ENCODE measurements at regions not wholly inside any gene's neighbourhood (a gene's known extent, or its start where the extent isn't known, plus 50 kb on each side); places are given as distances from the start of the nearest gene placed in this dataset.
"Not testable (repeated sequence)": the region's sequence is repeated elsewhere in the genome, so short reads cannot be mapped to it uniquely, and the experiment has no call there.

DNA sequence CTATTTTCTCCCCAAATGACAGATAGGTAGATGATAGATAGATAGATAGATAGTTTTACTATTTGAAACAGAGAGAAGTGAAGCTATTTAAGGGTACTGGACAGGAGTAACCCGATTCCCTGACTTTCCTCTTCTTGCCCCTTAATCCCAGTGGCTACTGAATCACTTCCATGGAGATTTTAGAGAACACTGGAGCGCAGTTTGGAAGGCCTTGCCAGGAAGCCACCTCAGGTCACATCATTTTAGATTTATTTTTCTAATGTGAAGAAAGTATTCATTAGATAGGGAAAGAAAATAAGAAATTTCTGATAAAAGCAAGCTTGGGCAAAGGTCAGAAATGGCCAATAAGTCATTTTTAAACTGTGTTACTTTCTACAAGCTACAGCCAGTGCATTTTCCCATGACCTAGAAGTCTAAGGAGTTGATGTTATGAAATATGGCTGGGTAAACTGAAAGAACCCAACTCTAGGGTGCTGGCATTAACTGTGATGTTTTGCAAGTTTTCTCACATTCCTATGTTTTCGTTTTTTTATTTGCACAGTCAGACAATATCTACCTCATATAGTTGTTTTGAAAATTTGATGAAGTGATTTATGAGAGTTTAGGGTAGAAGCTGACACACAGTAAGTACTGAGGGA, 544.7 kb upstream of the PTGER4 start:
- no peak for DNase-seq

DNA sequence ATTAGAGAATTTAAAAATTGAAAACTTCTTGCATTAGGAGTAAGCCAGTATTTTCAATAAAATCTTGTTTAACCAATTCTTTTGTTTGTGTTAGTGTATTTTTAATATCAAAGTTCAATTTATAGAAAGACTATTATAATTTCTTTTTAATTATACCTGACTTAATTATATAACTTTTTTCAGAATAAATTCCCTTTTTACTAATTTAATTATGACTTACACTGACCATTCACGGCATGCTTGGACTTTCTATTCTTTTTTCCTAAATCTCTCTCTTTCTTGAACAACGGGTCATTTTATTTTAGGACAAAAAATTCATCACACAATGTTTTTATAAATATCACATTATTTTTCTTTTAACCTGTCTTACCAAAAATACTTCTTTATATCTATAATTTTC, 555.3 kb upstream of the PTGER4 start:
- no peak for DNase-seq

DNA sequence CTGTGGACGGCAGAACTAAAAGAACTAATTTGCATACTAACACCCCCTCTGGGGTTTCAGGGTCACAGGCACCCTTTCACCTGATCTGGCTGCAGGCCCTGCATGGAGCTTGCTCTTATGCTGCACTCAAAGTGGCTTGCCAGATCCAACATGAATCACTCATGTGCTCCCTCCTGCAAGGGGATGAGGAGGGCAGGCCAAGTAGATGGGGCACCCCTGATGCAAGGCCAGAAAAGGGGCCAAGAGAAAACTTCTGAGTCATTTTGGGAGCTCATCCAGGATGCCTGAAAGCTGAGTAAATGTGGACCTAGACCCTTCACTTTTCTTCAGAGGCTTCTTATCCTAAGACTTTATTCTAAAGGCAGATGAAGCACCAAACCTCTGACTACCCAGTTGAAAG, 558.5 kb upstream of the PTGER4 start:
- no peak for DNase-seq

DNA sequence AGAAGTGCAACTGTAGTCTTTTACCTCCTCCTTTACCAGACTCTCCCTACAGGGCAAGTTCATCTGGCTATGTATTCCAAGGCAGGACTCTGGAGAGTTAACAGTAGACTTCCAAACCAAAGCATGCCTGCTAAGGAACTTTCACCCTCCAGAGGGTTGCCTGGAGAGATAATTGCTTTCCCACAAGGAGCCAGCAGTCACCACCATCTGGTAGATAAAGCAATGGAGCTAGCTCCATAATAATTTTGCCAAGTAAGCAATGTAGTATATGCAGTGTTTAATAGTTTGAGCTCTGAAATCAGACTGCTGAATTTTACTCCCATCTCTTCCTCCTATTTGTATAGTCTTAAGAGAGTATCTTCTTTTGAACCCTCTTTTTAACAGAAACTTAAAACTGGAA, 566.8 kb upstream of the PTGER4 start:
- no peak for DNase-seq

DNA sequence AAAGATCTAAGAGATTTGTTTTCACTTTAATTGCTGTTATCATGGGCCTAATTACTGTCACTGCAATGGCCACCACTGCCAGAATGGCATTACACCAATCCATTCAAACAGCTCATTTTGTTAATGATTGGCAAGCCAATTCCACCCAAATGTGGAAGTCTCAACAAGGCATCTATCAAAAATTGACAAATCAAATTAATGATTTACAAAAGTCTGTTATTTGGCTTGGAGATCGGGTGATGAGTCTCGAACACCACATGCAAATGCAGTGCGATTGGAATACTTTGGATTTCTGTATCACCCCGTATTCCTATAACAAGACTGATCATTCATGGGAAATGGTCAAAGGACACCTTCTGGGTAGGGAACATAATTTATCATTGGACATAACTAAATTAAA, 568.7 kb upstream of the PTGER4 start:
- DNase-seq: not testable (repeated sequence)

DNA sequence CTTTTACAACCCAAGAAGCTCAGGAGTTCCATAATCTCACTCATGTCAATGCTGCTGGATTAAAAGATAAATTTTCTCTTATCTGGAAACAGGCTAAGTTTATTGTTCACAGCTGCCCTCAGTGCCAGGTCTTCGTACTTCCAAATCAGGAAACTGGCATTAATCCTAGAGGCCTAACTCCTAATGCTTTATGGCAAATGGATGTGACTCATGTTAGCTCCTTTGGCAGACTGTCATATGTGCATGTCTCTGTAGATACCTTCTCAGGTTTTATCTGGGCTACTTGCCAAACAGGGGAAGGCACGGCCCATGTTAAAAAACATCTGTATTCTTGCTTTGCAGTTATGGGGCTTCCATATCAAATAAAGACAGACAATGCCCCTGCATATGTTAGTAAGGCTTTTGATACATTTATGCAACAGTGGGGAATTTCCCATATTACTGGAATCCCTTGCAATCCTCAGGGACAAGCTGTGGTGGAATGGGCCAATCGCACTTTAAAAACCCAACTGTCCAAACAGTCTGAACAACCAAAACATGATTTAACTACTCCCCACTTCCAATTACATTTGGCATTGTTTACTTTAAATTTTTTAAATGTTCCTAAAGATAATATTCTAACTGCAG, 570.8 kb upstream of the PTGER4 start:
- DNase-seq: not testable (repeated sequence)

DNA sequence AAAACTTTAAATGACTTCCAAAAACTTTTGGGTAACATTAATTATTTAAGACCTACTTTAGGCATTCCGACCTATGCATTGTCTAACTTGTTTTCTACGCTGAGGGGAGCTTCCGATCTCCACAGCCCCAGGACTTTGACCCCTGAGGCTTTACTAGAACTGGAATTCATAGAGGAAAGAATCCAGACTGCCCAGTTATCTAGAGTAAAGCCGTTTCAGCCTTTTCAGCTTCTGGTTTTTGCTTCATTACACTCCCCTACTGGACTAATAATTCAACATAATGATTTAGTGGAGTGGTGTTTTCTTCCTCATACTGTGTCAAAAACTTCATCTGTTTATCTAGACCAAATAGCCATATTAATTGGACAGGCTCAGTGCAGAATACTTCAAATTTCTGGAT, 571.9 kb upstream of the PTGER4 start:
- DNase-seq: not testable (repeated sequence)

DNA sequence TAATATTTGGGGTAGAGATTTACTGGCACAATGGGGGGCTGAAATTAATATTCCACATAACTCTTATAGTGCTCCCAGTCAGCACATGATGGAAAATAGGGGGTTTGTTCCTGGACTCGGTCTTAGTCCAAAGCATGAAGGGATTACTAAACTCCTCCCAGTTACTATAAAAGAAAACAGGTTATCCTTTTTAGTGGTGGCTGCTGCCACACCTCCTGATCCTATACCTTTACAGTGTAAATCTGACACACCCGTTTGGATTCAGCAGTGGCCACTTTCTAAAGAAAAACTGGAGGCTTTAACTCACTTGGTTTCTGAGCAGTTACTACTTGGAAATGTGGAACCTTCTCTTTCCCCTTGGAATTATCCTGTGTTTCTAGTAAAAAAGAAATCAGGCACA, 572.9 kb upstream of the PTGER4 start:
- no peak for DNase-seq

DNA sequence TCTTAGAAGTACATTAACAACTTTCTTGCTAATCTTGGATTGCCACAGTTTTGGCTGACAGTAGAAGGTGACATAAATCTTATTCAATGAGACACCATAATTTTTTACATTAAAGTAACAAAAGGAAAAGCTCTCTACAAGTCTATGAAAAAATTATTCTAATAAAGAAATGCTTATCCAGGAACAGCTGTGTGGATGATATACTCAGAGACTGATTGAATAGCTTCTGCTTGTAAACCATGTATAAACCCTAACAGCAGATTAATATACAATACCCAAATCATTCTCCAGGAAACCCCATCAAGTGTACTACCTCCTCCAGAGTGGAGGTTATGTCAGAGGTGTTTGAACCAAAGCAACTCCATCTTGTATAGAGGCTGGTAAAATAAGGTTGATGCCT, 581.4 kb upstream of the PTGER4 start:
- no peak for DNase-seq

DNA sequence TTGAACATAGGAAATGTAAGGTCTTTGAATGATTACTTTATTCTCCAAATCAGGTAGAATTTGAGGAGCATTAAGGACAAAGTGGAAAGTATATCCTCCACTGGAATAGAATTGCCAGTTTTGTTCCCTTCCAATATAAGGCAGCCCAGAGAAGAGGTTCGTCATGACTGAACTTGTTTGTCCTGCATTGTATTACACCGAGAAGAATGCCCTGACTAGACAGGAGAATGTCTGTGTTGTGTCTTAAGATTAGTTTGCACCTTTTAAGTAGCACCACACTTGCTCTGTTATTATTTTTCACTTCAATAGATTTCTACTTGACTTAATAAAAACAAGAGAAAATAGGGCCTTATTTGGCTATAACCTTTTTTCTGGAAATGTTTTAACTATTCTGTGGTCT, 586.2 kb upstream of the PTGER4 start:
- no peak for DNase-seq

DNA sequence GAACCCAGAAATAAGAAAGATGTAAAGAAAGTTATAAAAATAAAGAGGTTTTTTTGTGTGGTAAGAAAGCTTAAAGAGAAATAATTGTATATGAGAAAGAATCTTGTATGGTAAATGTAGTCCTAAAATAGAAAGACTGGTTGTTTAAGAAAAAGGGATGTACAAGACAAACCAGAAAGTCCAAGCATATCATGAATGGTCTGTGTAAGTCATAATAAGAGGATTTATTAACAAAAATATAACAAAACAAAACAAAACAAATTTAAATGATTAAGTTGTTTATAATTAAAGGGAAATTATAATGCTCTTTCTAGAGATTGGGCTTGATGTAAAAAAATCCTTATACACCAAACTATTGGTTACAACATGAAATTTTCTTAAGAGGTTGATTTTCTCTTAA, 590.4 kb upstream of the PTGER4 start:
- DNase-seq: no peak

DNA sequence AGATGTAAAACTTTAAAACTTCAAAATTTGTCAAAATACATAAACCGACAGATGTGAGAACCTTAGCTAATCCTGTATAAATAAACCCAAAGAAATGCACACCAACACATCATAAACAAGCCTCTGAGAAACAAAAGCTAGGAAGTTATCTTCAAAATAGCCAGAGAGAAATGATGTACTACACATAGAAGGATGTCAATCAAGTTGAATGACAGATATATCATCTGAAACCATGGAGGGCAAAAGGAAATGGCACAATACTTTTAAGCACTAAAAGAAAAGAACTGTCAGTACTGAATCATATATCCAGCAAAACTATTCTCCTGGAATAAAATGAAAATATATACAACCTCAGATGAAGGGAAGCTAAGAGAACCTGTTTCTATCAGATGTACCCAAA, 595.1 kb upstream of the PTGER4 start:
- DNase-seq: no peak

DNA sequence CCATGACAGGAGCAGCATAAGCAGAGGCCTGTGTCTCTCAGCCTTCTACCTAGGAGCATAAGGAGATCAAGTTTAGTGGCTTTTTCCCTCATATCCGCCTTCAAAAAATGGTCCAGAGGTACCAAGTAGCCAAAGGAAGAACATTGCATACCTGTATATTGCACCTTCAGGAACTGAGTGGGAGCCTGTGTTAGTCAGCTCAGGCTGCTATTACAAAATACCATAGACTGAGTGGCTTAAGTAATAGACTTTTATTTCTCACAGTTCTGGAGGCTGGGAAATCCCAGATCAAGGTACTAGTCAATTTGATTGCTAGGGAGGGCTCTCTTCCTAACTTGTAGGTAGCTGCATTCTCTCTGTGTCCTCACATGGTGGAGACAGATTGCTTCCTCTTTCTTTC, 597.4 kb upstream of the PTGER4 start:
- no peak for DNase-seq

DNA sequence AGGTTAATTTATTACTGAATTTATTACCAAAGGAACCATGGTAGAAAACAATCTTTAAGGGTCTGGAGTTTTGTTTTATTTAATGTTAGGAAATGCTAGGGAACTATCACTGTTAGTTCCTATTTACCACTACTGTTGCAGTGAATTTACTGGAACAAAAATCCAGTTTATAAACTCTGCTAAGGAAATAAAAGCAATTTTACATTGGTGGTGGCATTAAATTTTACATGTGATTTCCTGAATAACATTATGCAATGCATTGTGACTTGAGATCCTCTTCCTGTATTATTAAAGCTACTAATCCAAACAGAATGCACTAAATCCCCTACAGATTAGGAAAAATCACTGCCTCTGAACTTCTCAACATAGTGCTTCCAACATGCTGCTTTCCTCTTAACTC, 599.5 kb upstream of the PTGER4 start:
- DNase-seq: peak in 2 of 4 experiments; percentile 5 to 10

DNA sequence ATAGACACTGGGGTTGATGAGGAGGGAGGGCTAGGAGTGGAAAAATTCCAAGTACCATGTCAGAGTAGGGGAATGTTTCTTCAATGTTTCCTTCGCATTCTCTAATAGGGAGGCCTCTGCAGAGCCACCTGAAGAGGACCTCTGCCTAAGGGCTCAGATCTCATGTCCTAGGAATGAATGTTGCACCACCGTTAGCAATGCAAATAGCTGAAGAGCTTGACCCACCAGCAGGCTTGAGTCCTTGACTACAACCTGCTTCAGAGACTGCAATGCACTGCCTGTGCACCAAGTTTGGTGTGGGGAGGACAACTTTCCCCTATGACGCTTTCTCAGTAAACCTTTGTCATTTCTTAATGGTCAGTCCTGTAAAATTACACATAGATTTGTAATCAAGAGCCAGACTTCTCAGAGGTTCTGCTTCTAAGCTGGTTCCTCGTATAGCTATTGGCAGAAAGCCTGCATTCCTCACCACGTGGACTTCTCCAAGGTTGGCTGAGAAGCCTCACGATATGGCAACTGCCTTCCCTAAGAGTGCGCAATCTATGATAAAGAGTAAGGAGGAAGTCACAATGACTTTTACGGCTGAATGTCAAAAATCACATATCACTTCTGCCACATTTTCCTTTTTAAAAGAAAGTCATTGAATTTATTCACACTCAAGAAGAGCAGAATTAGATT, 600.7 kb upstream of the PTGER4 start:
- DNase-seq: peak; percentile 17 to 57 (median 51)

DNA sequence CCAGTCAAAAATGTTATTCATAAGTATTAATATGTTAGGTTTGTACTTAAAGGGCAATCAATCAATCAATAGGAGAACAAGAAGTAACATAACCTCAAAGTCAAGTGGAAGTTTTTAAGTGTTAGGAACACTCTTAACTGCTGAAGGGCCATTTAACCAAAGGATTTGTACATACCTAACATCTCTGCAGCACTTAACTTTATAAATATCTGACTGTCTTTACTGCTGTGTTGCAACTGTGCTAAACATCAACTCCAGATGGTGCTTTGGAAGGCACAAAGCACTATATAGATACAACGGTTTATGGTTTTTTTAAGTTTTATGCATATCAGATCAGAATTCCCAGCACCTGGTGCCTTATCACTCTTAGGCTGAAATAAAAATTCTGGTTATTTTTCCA, 604.9 kb upstream of the PTGER4 start:
- no peak for DNase-seq

DNA sequence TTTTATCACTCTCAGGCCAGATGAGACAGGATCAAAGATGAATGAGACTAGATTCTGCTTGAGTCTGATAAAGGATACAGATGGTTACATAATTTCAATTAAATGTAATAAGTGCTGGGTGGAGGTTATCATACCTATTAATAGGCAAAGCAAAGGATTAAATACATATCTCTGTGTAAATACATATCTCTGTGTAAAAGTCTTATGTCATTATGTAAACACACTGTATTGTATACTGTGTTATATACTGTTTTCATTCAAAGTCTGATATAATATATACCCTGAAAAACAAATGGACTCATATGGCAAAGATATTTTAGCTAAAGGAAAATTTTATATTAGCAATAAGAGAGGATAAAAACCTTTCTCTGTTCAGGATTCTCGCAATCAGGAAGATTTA, 605.8 kb upstream of the PTGER4 start:
- no peak for DNase-seq

DNA sequence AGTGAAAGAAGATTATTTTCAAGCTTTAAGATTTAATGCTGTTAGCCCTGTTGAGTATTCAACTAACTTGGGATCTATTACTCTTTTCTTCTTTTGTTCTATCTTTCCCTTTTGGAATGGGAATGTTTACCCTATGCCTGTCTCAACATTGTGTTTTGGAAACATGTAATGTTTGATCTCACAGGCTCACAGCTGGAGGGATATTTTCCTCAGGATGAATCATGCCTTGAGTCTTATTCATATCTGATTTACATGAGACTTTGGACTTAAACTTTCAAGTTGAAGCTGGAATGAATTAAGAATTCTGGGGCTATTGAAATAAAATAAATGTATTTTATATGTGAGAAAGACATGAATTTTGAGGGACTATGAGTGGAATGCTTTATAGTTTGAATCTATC, 607.8 kb upstream of the PTGER4 start:
- DNase-seq: no peak

DNA sequence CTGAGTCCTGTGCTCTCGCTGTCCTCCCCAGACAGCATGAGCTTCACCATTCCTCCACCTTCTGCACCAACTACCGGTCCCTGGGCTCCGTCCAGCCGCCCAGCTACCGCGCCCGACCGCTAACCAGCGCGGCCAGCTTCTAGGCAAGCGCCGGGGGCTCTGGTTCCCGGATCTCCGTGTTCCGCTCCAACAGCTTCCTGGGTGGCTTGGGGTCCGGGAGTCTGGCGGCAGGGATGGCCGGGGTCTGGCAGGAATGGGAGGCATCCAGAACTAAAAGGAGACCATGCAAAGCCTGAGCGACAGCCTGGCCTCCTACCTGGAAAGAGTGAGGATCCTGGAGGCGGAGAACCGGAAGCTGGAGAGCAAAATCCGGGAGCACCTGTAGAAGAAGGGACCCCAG, 613.1 kb upstream of the PTGER4 start:
- no peak for DNase-seq

DNA sequence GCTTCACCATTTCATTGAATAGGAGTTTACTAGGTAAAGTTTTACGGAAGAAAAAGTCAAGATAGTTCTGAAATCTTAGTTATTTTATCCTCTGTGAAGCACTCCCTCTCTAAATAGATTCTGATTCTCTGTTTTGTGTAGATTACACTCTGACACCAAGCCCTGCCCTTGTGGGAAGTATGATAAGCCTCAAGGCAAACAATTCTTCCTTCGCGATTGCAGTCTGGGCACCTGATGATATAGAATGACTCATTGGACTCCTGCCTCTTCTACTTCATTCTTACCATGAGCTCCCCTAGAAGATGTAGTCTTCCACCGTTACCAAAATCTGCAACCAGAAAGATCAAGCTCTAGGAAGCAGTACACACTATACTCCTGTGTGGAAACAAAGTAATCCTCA, 626.9 kb upstream of the PTGER4 start:
- no peak for DNase-seq

DNA sequence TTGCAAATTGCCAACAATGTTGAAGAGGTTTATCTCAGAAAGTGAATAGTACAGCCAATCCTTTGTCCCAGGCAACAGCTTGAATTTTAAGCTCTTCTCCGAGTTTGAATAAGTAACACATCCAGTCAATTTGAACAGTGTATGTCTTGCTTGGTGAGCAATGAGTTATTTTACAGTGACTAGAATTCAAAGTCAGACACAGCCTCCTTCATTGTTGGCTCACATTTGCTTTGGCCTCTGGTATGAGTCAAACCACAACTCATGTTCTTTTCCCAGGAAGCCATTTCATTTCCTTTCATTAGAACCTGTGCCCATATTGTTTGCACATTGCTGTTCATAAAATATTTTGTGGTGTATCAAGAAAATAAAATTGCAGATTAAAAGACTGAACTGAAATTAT, 622.0 kb upstream of the DAB2 start:
- DNase-seq: no peak

DNA sequence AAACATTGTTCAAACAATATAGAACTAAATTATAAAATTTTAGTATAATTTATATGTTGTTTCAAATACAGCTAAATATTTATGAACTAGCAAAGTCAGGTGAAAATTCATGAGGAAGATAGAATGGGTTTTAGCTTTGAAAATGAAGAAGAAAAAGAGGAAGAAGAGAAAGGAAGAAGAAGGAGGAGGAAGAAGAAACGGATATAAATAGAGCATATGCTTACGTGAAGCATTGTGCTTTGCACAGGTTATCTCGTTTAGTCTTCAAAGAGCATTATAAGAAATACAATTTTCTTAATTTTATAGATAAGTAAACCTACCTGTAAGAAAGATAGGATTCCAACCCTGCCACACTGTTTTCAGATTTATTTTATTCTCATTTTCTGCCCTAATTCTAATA, 620.6 kb upstream of the DAB2 start:
- no peak for DNase-seq

DNA sequence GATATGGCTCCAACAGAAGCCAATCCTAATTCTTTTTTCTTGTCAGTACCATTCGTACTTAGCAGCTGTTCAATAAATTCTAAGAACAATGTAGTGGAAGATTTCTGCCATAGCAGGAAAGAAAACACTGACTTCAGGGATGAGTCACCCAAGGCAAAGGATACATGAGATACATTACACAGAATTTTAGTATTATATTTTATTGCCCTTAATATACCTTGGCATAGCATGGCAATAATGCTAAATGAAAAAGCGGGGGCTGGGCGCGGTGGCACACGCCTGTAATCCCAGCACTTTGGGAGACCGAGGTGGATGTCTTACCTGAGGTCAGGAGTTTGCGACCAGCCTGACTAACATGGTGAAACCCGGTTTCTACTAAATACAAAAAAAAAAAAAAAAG, 619.1 kb upstream of the DAB2 start:
- no peak for DNase-seq

DNA sequence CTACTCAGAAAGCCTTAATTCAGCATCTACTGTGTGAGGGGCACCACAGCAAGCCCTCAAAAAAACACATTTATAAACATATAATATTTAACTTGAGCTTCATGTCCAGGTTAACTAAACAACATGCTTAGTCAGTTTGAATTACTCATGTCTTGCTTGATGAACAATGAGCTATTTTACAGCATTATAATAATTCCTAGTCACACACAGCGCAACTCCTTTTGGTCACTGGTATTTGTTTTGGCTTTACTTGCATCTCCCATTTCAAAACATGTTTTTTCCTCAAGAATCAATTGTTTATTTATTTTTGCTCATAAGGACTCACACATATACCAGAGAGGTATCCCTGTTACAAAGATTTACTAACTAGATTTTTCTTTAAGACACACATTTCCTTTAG, 616.7 kb upstream of the DAB2 start:
- DNase-seq: no peak

DNA sequence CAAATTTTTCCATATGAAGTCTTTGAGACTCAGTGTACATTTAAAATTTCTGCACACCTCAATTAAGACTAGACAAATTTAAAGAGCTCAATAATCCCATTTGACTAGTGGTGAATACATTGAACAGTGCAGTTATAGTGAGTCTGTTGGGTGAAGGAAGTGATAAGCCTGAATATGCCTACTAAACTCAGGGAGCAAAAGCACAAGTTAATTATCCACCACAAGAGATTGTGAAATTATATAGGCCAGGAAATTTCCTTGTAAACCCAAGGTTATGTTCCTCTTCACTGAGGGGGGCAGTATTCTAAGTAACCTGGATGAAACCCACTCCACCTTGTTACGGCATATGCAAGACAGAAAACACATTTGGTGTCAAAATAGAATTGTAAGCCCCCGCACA, 612.9 kb upstream of the DAB2 start:
- no peak for DNase-seq

All from suppressor macrophage (primary cell).